Panc1 (cell line): ENCODE measurements at regions not wholly inside any gene's neighbourhood (a gene's known extent, or its start where the extent isn't known, plus 50 kb on each side); places are given as distances from the start of the nearest gene placed in this dataset.
"Not testable (repeated sequence)": the region's sequence is repeated elsewhere in the genome, so short reads cannot be mapped to it uniquely, and the experiment has no call there.

Experiments used
- ATAC-seq: fragments of 200-7000 bp; cut with Tn5 transposase; 2 replicates; pipeline ENCODE4 v1.9.1; 2020; ENCODE audit warnings: mild to moderate bottlenecking, moderate library complexity
- BruUV-seq: library from RNA; stranded (reverse); fragments of 400-500 nt; replicated peaks from 2 replicates; lab custom pipeline; 2021; lab: Mats Ljungman, UMichigan
- CTCF ChIA-PET: fragments of 300-600 bp; sonication (Branson Sonifier 250); formaldehyde crosslinking; loops from one replicate; lab custom pipeline; 2022; ENCODE audit warnings: antibody characterized with exemption; lab: Charles Lee
- POLR2A ChIA-PET: fragments of 300-600 bp; sonication (Branson Sonifier 250); formaldehyde crosslinking; loops from one replicate; lab custom pipeline; 2022; ENCODE audit warnings: antibody characterized with exemption; lab: Charles Lee
- DNase-seq: peaks from one replicate; pipeline ENCODE4 v3.0.0-alpha.2; 2010; ENCODE audit warnings: low read depth, low spot score
- H3K27ac ChIP-seq: 2 replicates; pipeline ENCODE4 v1.5.1; 2011; ENCODE audit warnings: mild to moderate bottlenecking, low read length, inconsistent platforms
- H3K27me3 ChIP-seq: fragments of 200-500 bp; sonication (Bioruptor generic); 2 replicates; pipeline ENCODE4 v1.6.0; 2014; ENCODE audit warnings: low read length, inconsistent platforms; ENCODE audit not compliant: control insufficient read depth, insufficient read depth
- H3K36me3 ChIP-seq: fragments of 200-500 bp; sonication (Bioruptor generic); 2 replicates; pipeline ENCODE4 v1.5.1; 2014; ENCODE audit warnings: inconsistent platforms, mild to moderate bottlenecking, low read length, moderate library complexity; ENCODE audit not compliant: control insufficient read depth, insufficient read depth
- H3K4me1 ChIP-seq: 2 replicates; pipeline ENCODE4 v1.5.1; 2011; ENCODE audit warnings: inconsistent platforms, mild to moderate bottlenecking, low read length, moderate library complexity; ENCODE audit not compliant: control insufficient read depth, insufficient read depth
- H3K4me3 ChIP-seq, 2 experiments: 2 replicates each; pipeline ENCODE4 v1.5.1; 2011 to 2012; ENCODE audit warnings: low read depth in 2 of 2, low read length in 2 of 2, mild to moderate bottlenecking in 2 of 2, inconsistent platforms in 1 of 2, moderate library complexity in 1 of 2
- H3K9me3 ChIP-seq: fragments of 200-500 bp; sonication (Bioruptor generic); 2 replicates; pipeline ENCODE4 v1.5.1; 2014; ENCODE audit warnings: low read depth, mild to moderate bottlenecking, inconsistent platforms, low read length, moderate library complexity; ENCODE audit not compliant: control insufficient read depth, insufficient read depth
- POLR2AphosphoS5 ChIP-seq: IDR thresholded peaks from 2 replicates; pipeline ENCODE4 v1.6.1; 2012; ENCODE audit warnings: mild to moderate bottlenecking, low read depth, low read length, moderate library complexity
- SIN3A ChIP-seq: IDR thresholded peaks from 2 replicates; pipeline ENCODE4 v1.6.1; 2012; ENCODE audit warnings: low read depth, mild to moderate bottlenecking, low read length, moderate library complexity, borderline replicate concordance; ENCODE audit not compliant: insufficient read depth
- TCF7L2 ChIP-seq: IDR thresholded peaks from 2 replicates; pipeline ENCODE4 v1.6.1; 2011; ENCODE audit warnings: mild to moderate bottlenecking, low read depth, low read length, inconsistent platforms
- in situ Hi-C: cut with HindIII; loops from 2 replicates; pipeline ENCODE4 v1.10.0; 2016; ENCODE audit warnings: low sequenced_read_pairs, low pct_unique_long_range_greater_than_20kb
- intact Hi-C: fragments of 100-400 bp; cut with micrococcal nuclease; formaldehyde crosslinking; loops from one replicate; pipeline ENCODE4 v1.10.0; 2022; ENCODE audit not compliant: unreplicated experiment
- TF ChIP-seq, protein P1 (sequence below): fragments of 450-650 bp; IDR thresholded peaks from 2 replicates; pipeline ENCODE4 v1.5.1; 2017; ENCODE audit warnings: mild to moderate bottlenecking
- TF ChIP-seq, protein P2 (sequence below), 2 experiments: IDR thresholded peaks; 2 replicates each; pipeline ENCODE4 v1.6.1; 2011 to 2012; ENCODE audit warnings: low read depth in 2 of 2, control low read depth in 1 of 2, low read length in 1 of 2, mild to moderate bottlenecking in 1 of 2, moderate library complexity in 1 of 2; ENCODE audit not compliant: insufficient read depth in 1 of 2

DNA sequence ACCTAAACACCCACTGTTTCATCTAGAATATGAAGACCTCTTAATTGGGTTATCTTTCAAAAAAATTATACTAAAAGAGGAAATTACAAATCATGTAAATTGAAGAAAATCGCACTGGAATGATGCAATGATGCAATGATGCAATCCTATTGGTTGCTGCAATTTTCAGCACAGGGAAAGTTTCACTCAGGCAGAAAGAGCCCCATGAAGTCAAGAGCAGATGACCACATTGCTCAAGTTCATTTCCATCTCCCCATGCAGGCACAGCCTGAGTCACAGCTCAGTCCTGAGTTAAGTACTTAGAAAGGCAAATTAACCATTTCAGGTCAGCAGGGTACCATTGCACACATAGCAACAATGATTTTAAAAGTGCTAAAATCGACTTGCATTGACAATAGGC lies 180.3 kb upstream of the MYO3A start:
- ChIA-PET CTCF (no interaction called here), POLR2A (no interaction called here)
- H3K27me3 ChIP-seq: no peaks in the 10 kb centered on the region
- TF ChIP-seq TCF7L2: no peak
- TF ChIP-seq SIN3A: no peak
- TF ChIP-seq, protein P1, sequence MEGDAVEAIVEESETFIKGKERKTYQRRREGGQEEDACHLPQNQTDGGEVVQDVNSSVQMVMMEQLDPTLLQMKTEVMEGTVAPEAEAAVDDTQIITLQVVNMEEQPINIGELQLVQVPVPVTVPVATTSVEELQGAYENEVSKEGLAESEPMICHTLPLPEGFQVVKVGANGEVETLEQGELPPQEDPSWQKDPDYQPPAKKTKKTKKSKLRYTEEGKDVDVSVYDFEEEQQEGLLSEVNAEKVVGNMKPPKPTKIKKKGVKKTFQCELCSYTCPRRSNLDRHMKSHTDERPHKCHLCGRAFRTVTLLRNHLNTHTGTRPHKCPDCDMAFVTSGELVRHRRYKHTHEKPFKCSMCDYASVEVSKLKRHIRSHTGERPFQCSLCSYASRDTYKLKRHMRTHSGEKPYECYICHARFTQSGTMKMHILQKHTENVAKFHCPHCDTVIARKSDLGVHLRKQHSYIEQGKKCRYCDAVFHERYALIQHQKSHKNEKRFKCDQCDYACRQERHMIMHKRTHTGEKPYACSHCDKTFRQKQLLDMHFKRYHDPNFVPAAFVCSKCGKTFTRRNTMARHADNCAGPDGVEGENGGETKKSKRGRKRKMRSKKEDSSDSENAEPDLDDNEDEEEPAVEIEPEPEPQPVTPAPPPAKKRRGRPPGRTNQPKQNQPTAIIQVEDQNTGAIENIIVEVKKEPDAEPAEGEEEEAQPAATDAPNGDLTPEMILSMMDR: no peak
- TF ChIP-seq, protein P2, sequence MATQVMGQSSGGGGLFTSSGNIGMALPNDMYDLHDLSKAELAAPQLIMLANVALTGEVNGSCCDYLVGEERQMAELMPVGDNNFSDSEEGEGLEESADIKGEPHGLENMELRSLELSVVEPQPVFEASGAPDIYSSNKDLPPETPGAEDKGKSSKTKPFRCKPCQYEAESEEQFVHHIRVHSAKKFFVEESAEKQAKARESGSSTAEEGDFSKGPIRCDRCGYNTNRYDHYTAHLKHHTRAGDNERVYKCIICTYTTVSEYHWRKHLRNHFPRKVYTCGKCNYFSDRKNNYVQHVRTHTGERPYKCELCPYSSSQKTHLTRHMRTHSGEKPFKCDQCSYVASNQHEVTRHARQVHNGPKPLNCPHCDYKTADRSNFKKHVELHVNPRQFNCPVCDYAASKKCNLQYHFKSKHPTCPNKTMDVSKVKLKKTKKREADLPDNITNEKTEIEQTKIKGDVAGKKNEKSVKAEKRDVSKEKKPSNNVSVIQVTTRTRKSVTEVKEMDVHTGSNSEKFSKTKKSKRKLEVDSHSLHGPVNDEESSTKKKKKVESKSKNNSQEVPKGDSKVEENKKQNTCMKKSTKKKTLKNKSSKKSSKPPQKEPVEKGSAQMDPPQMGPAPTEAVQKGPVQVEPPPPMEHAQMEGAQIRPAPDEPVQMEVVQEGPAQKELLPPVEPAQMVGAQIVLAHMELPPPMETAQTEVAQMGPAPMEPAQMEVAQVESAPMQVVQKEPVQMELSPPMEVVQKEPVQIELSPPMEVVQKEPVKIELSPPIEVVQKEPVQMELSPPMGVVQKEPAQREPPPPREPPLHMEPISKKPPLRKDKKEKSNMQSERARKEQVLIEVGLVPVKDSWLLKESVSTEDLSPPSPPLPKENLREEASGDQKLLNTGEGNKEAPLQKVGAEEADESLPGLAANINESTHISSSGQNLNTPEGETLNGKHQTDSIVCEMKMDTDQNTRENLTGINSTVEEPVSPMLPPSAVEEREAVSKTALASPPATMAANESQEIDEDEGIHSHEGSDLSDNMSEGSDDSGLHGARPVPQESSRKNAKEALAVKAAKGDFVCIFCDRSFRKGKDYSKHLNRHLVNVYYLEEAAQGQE (IDR thresholded peaks at IDR 0.05; ENCODE audit: insufficient read depth in 1 of 2, low read depth in 2 of 2, low read length in 1 of 2): no peak
- TF ChIP-seq POLR2AphosphoS5: no peak
- in situ Hi-C loops (no loop called here), intact Hi-C loops (loop anchor here (10.0 kb wide), 1 partner anchor 121 kb away; no protein-coding TSS in a partner anchor)
- no peaks in the 10 kb centered on the region for H3K4me1 ChIP-seq
- DNase-seq: no peak
- no peaks in the 10 kb centered on the region for H3K9me3 ChIP-seq
- no peak for ATAC-seq
- no peak overlapping the region for H3K4me3 ChIP-seq
- no TSS peak for BruUV-seq
- H3K27ac ChIP-seq: no peak overlapping the region
- H3K36me3 ChIP-seq: no peaks in the 10 kb centered on the region

DNA sequence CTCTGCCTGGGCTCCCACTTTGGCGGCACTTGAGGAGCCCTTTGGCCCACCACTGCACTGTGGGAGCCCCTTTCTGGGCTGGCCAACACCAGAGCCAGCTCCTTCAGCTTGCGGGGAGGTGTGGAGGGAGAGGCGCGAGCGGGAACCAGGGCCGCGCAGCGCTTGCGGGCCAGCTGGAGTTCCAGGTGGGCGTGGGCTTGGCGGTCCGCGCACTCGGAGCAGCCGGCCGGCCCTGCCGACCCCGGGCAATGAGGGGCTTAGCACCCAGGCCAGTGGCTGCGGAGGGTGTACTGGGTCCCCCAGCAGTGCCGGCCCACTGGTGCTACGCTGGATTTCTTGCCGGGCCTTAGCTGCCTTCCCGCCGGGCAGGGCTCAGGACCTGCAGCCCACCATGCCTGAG lies 178.2 kb upstream of the MYO3A start:
- H3K4me1 ChIP-seq, H3K27me3 ChIP-seq, BruUV-seq, POLR2A ChIA-PET, DNase-seq, in situ Hi-C loops, H3K4me3 ChIP-seq, H3K36me3 ChIP-seq, H3K9me3 ChIP-seq, H3K27ac ChIP-seq, ATAC-seq: not testable (repeated sequence)
- intact Hi-C loops: loop anchor here (10.0 kb wide), 1 partner anchor 119 kb away; no protein-coding TSS in a partner anchor
- CTCF ChIA-PET: interaction anchor here (0.6 kb wide), 1 partner anchor 25 kb away, joined by 4 read pairs; no protein-coding TSS in a partner anchor

DNA sequence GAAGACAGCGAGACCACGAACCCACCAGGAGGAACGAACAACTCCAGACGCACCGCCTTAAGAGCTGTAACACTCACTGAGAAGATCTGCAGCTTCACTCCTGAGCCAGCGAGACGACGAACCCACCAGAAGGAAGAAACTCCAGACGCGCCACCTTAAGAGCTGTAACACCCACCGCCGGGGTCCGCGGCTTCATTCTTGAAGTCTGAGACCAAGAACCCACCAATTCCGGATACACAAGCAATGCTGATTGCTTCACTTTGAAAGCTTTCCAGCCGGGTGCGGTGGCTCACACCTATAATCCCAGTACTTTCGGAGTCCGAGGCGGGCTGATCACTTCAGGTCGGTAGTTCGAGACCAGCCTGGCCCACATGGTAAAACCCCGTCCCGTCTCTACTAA lies 177.2 kb upstream of the MYO3A start:
- Histone ChIP-seq H3K27ac (no peak overlapping the region), H3K36me3 (no peaks in the 10 kb centered on the region), H3K4me3 (no peak overlapping the region), H3K9me3 (no peaks in the 10 kb centered on the region), H3K27me3 (no peaks in the 10 kb centered on the region), H3K4me1 (no peaks in the 10 kb centered on the region)
- DNase-seq (no peak), ATAC-seq (no peak)
- POLR2A ChIA-PET: no interaction called here
- in situ Hi-C loops: no loop called here
- no TSS peak for BruUV-seq
- CTCF ChIA-PET: no interaction called here
- TF ChIP-seq SIN3A (no peak), POLR2AphosphoS5 (no peak), TCF7L2 (no peak)
- TF ChIP-seq, protein P2 (IDR thresholded peaks at IDR 0.05; ENCODE audit: insufficient read depth in 1 of 2, low read depth in 2 of 2, low read length in 1 of 2): no peak
- TF ChIP-seq, protein P1: no peak
- intact Hi-C loops: loop anchor here (10.0 kb wide), 1 partner anchor 118 kb away; no protein-coding TSS in a partner anchor
